ENCODE measurements at regions not wholly inside any gene's neighbourhood (a gene's known extent, or its start where the extent isn't known, plus 50 kb on each side); places are given as distances from the start of the nearest gene placed in this dataset.
"Not testable (repeated sequence)": the region's sequence is repeated elsewhere in the genome, so short reads cannot be mapped to it uniquely, and the experiment has no call there.

DNA sequence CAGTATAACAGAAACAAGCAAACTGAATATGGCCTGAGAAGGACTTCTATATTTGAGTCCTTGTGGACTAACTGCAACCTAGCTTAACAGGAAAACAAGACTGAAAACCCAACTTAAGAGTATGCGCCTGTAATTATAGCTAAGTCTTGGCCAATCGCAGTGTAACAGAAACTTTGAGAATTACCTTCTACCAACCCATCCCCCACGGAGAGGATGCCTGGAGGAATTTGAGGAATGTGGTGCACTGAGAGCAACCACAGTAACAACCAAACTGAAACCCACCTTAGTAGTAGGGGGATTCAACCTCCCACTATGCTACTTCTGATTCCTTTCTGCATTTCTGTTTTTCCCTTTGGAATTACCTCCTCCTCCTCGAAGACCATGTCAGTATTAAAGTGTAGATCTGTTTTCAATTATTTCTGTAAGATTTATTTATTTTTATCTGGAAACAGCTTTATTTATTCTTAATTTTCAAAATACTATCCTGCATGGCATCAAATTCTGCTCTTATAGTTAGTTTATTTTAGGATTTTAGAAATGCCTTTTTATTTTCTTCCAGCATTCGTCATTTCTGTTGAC is 393.6 kb downstream of the KCNA4 start:
- TF ChIP-seq, protein P1, sequence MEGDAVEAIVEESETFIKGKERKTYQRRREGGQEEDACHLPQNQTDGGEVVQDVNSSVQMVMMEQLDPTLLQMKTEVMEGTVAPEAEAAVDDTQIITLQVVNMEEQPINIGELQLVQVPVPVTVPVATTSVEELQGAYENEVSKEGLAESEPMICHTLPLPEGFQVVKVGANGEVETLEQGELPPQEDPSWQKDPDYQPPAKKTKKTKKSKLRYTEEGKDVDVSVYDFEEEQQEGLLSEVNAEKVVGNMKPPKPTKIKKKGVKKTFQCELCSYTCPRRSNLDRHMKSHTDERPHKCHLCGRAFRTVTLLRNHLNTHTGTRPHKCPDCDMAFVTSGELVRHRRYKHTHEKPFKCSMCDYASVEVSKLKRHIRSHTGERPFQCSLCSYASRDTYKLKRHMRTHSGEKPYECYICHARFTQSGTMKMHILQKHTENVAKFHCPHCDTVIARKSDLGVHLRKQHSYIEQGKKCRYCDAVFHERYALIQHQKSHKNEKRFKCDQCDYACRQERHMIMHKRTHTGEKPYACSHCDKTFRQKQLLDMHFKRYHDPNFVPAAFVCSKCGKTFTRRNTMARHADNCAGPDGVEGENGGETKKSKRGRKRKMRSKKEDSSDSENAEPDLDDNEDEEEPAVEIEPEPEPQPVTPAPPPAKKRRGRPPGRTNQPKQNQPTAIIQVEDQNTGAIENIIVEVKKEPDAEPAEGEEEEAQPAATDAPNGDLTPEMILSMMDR (IDR thresholded peaks at IDR 0.05) = no peak
- DNase-seq (ENCODE audit: low spot score) (no peak), ATAC-seq (ENCODE audit: low FRiP score) (no peak)

DNA sequence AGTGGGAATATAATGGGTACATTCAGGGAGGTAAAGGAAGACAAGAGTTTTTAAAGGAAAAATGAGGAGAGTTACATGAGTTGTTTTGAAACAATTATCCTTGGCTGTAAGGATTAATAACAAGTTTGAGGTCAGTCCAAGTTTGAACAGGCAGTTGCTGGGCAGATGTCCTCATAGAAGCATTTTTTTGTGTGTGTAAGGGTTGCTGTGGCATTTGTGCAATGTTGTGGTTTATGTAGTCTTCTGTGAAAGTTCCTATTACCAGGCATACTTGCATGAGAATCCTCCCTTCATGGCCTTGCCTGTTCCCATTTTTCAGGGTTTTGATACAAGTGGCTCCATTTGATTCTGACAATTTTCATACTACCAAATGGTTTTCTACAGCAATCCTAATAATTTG is 400.2 kb downstream of the KCNA4 start:
- ATAC-seq (ENCODE audit: low FRiP score) = no peak
- no peak for DNase-seq (ENCODE audit: low spot score)
- TF ChIP-seq, protein P1 (IDR thresholded peaks at IDR 0.05) = no peak

DNA sequence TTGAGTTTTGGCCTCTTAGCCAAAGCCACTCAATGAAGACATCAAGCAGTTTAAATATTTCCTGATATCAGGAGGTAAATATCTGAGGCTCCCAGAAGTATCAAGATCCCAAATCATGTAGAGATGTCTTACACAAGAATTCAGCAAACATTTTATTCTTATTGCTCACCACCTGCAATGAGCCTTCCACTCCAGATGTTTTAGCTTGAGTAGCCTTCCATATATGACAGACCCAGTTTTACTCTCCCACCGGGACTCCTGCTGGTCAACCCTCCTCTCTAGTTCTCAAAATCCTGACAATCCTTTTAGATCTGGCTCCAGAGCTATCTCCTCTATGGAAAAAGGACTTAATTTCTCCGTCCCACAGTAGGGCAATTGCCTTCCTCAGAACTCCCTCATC is 404.4 kb downstream of the KCNA4 start:
- TF ChIP-seq, protein P1 (IDR thresholded peaks at IDR 0.05) = no peak
- no peak for DNase-seq (ENCODE audit: low spot score)
- no peak for ATAC-seq (ENCODE audit: low FRiP score)

DNA sequence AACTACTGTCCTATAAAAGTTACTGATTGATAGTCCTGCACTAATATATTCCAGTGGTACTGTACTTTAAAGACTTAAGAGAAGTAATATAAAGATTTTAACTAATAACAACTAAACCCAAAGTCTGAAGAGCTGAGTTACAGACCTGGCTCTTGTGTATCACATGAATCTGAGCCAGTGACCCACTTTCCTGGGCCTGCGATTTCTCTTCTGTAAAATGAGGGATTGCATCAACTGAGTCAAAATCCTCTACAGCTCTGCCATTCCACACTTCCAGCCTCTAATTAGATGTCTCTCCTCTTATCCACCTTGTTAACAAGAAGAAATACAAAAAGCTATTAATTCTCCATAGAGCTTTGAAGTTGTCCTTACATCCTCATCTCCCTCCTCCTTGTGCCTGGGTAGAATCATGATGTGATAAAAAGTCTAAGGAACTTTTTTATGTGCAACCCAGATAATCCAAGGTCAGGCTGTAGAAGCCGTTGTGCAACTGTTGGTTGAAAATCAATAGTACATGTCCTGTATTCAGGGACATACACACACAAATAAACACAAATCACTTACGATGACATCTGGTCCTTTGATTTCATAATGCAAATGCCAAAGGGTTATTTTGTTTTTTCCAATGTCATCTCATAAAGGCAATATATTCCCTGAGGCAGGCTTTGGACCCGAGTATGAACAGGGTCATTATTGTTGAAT is 410.3 kb downstream of the KCNA4 start:
- ATAC-seq (ENCODE audit: low FRiP score) (no peak), DNase-seq (ENCODE audit: low spot score) (no peak)
- TF ChIP-seq, protein P1 (IDR thresholded peaks at IDR 0.05) = no peak

DNA sequence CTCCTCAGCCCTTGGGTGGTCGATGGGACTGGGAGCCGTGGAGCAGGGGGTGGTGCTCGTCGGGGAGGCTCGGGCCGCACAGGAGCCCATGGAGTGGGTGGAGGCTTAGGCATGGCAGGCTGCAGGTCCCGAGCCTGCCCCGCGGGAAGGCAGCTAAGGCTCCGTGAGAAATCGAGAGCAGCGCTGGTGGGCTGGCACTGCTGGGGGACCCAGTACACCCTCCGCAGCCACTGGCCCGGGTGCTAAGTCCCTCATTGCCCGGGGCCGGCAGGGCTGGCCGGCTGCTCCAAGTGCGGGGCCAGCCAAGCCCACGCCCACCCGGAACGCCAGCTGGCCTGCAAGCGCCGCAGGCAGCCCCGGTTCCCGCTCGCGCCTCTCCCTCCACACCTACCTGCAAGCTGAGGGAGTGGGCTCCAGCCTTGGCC is 416.7 kb downstream of the KCNA4 start:
- not testable (repeated sequence) for DNase-seq (ENCODE audit: low spot score); ATAC-seq (ENCODE audit: low FRiP score)

DNA sequence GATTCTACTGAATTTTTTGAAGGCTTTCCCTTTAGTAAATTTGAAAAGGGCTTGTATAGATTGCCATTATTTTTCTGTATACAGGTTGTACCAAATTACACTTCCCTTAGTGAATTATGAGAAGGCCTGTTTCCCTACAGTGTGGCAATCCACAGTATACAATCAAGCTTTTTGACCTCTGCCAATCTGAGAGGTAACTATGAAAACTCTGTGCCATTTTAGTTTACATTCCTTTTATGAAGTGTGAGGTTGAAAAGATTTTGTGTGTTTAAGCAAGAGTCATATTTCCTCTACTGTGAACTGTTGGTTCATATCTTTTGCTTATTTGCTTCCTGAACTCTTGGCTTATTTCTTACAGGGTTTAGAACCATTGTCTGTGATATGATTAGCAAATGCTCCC is 432.5 kb downstream of the KCNA4 start:
- DNase-seq (ENCODE audit: low spot score) (no peak), ATAC-seq (ENCODE audit: low FRiP score) (no peak)
- TF ChIP-seq, protein P1 (IDR thresholded peaks at IDR 0.05) = no peak

DNA sequence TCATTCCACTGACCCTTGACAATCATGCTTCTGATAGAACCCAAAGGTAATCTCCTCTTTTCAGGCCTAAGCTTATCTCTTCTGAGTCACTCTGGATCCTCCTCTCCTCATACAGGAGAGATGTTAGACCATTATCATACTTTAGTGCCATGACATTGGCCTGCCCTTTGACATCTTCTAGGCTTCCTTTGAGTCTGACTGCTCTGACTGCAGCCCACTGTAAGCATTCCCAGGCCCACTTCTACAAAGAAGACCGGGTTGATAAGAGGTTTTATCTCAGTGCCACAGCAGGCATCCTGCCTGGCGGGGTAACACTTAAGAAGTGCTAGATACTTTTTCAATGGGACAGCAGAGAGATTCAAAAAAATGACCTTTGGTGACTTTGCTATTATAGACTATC is 438.0 kb downstream of the KCNA4 start:
- DNase-seq (ENCODE audit: low spot score) = no peak
- ATAC-seq (ENCODE audit: low FRiP score) = no peak
- TF ChIP-seq, protein P1 (IDR thresholded peaks at IDR 0.05) = no peak

All from omental fat pad (tissue), 3 donors.